Duodenal mucosa (tissue), 2 donors: ENCODE measurements at regions not wholly inside any gene's neighbourhood (a gene's known extent, or its start where the extent isn't known, plus 50 kb on each side); places are given as distances from the start of the nearest gene placed in this dataset.
"Not testable (repeated sequence)": the region's sequence is repeated elsewhere in the genome, so short reads cannot be mapped to it uniquely, and the experiment has no call there.

Experiments
- H3K27ac ChIP-seq: one replicate; pipeline ENCODE4 v1.7.0; 2013; ENCODE audit warnings: low read depth, low read length
- H3K27me3 ChIP-seq, 2 donors: one replicate each; pipeline ENCODE4 v1.7.0; 2013; ENCODE audit warnings: low read length in 2 of 2, control low read depth in 1 of 2; ENCODE audit not compliant: insufficient read depth in 2 of 2, control insufficient read depth in 1 of 2
- H3K36me3 ChIP-seq, 2 donors: one replicate each; pipeline ENCODE4 v1.7.0; 2013; ENCODE audit warnings: low read length in 2 of 2, control low read depth in 1 of 2; ENCODE audit not compliant: insufficient read depth in 2 of 2, control insufficient read depth in 1 of 2
- H3K4me1 ChIP-seq, 2 donors: one replicate each; pipeline ENCODE4 v1.7.0; 2013; ENCODE audit warnings: low read length in 2 of 2, control low read depth in 1 of 2; ENCODE audit not compliant: insufficient read depth in 2 of 2, control insufficient read depth in 1 of 2
- H3K4me3 ChIP-seq, 2 donors: one replicate each; pipeline ENCODE4 v1.7.0; 2013; ENCODE audit warnings: low read length in 2 of 2, low read depth in 1 of 2
- H3K9ac ChIP-seq, 2 donors: one replicate each; pipeline ENCODE4 v1.7.0; 2013; ENCODE audit warnings: low read length in 2 of 2, low read depth in 1 of 2
- H3K9me3 ChIP-seq, 2 donors: one replicate each; pipeline ENCODE4 v1.7.0; 2013; ENCODE audit warnings: low read length in 2 of 2, control low read depth in 1 of 2; ENCODE audit not compliant: control insufficient read depth in 1 of 2

- no peak overlapping the region for H3K4me3 ChIP-seq
- H3K27me3 ChIP-seq, result no peaks in the 10 kb centered on the region
- H3K27ac ChIP-seq, result no peak overlapping the region
- H3K9ac ChIP-seq, result no peak overlapping the region
- H3K36me3 ChIP-seq, result no peaks in the 10 kb centered on the region
- no peaks in the 10 kb centered on the region for H3K9me3 ChIP-seq
- no peaks in the 10 kb centered on the region for H3K4me1 ChIP-seq
Observed at GRCh38 chr12:65712260-65713004, 111.9 kb upstream of the HMGA2 start.

GRCh38 chr12:65715961-65716360, 108.3 kb upstream of the HMGA2 start:
- Histone ChIP-seq H3K9ac (no peak overlapping the region), H3K9me3 (no peaks in the 10 kb centered on the region), H3K27ac (no peak overlapping the region), H3K4me1 (no peaks in the 10 kb centered on the region), H3K4me3 (no peak overlapping the region), H3K27me3 (peaks cover 0 to 7% of the 10 kb centered on the region in 2 donors), H3K36me3 (no peaks in the 10 kb centered on the region)

GRCh38 chr12:65720136-65721130, 103.8 kb upstream of the HMGA2 start:
- no peaks in the 10 kb centered on the region for H3K4me1 ChIP-seq
- H3K27ac ChIP-seq, result no peak overlapping the region
- no peaks in the 10 kb centered on the region for H3K36me3 ChIP-seq
- no peak overlapping the region for H3K9ac ChIP-seq
- no peaks in the 10 kb centered on the region for H3K9me3 ChIP-seq
- H3K27me3 ChIP-seq, result peaks cover 0 to 29% of the 10 kb centered on the region in 2 donors
- no peak overlapping the region for H3K4me3 ChIP-seq

- Histone ChIP-seq H3K4me1 (no peaks in the 10 kb centered on the region), H3K36me3 (no peaks in the 10 kb centered on the region), H3K27me3 (peaks cover 2 to 36% of the 10 kb centered on the region in 2 donors), H3K27ac (no peak overlapping the region), H3K9me3 (no peaks in the 10 kb centered on the region), H3K9ac (no peak overlapping the region), H3K4me3 (no peak overlapping the region)
Observed at GRCh38 chr12:65721541-65722190, 102.6 kb upstream of the HMGA2 start.

- Histone ChIP-seq H3K4me1 (peaks cover 0 to 5% of the 10 kb centered on the region in 2 donors), H3K4me3 (no peak overlapping the region), H3K27ac (no peak overlapping the region), H3K36me3 (no peaks in the 10 kb centered on the region), H3K9ac (no peak overlapping the region), H3K27me3 (peaks cover 28 to 51% of the 10 kb centered on the region in 2 donors), H3K9me3 (no peaks in the 10 kb centered on the region)
Observed at GRCh38 chr12:65725376-65725775, 98.9 kb upstream of the HMGA2 start.

GRCh38 chr12:65728455-65728847, 95.8 kb upstream of the HMGA2 start:
- H3K27me3 ChIP-seq, result peaks cover 33 to 49% of the 10 kb centered on the region in 2 donors
- H3K4me1 ChIP-seq, result peaks cover 0 to 5% of the 10 kb centered on the region in 2 donors
- peak overlapping the region in 1 of 2 donors; percentile 17 for H3K4me3 ChIP-seq
- no peaks in the 10 kb centered on the region for H3K9me3 ChIP-seq
- H3K27ac ChIP-seq, result no peak overlapping the region
- H3K36me3 ChIP-seq, result no peaks in the 10 kb centered on the region
- H3K9ac ChIP-seq, result no peak overlapping the region

- Histone ChIP-seq H3K9me3 (no peaks in the 10 kb centered on the region), H3K27me3 (peaks cover 33 to 52% of the 10 kb centered on the region in 2 donors), H3K4me1 (peaks cover 0 to 5% of the 10 kb centered on the region in 2 donors), H3K9ac (no peak overlapping the region), H3K36me3 (no peaks in the 10 kb centered on the region), H3K27ac (no peak overlapping the region), H3K4me3 (peak overlapping the region in 1 of 2 donors; percentile 17)
Observed at GRCh38 chr12:65728848-65729793, 95.2 kb upstream of the HMGA2 start.

GRCh38 chr12:65731771-65732170, 92.5 kb upstream of the HMGA2 start:
- Histone ChIP-seq H3K4me1 (peaks cover 0 to 5% of the 10 kb centered on the region in 2 donors), H3K9ac (no peak overlapping the region), H3K27me3 (peaks cover 31 to 53% of the 10 kb centered on the region in 2 donors), H3K36me3 (no peaks in the 10 kb centered on the region), H3K9me3 (no peaks in the 10 kb centered on the region), H3K4me3 (no peak overlapping the region), H3K27ac (no peak overlapping the region)

- not testable (repeated sequence) for H3K4me3 ChIP-seq, H3K36me3 ChIP-seq, H3K4me1 ChIP-seq, H3K27ac ChIP-seq, H3K9me3 ChIP-seq, H3K9ac ChIP-seq
- peaks cover 19 to 47% of the 10 kb centered on the region in 2 donors for H3K27me3 ChIP-seq
Observed at GRCh38 chr12:65733643-65734042, 90.6 kb upstream of the HMGA2 start.
